GM04504 (cell line): ENCODE measurements at regions not wholly inside any gene's neighbourhood (a gene's known extent, or its start where the extent isn't known, plus 50 kb on each side); places are given as distances from the start of the nearest gene placed in this dataset.

Experiments
- DNase-seq: peaks from one replicate; pipeline ENCODE4 v3.0.0-alpha.2; 2012; ENCODE audit warnings: low read depth

DNA sequence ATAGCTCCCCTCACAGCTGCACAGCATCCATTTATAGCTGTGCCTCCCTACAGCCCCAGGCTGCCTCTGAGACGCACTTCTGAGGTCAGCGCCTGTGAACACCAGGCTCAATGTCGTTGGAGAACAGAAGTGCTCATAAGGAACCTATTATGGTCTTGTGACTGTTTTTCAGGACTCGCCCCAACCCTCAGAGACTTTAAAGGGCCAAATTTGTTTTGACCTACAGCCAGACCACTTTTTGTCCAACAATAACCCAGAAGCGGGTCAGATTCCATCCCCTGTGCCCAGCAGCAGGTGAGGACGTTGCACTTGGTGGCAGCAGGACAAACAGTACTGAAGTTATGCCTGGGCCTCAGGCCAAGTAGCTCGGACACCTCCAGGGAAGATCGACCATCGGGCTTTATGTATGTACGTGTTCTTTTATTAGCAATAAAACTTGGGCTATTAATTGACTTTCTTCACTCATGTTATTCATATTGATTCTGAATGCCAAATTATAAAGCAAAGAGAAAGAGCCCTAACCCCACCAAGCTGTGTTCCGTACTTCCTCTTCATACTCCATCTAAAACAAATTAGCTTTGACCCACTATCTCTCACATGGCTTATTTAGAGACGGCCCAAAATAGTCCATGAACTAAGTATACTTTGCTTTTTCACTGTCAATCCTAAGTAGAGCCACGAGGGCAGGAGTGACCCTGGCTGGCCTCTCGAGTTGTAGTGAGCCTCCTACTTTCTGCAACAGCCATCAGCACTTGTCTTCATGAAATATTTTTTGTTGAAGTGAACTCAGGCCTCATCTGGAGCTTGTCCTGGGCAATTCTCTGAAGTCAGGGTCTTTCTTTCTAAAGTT is 92.3 kb upstream of the PAX6 start:
- no peak for DNase-seq

DNA sequence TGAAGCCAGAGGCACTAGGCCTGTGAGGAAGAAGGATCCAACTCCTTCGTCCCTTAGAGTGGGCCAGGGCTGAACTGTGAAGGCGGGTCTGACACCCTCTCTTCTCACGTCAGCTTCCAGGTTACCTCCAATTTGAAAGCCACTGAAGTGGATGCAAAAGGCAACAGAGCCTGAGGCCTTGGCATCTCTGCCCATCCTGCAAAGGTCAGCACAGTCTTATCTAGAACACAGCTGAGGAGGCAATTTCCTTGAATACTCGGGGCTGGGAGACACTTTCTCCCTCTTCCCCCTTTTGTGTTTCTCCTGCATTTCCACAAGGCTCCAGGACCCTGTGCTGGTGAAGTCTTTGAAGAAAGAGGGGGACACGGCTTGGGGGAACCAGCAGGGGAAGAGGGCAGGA is 91.6 kb upstream of the PAX6 start:
- no peak for DNase-seq

DNA sequence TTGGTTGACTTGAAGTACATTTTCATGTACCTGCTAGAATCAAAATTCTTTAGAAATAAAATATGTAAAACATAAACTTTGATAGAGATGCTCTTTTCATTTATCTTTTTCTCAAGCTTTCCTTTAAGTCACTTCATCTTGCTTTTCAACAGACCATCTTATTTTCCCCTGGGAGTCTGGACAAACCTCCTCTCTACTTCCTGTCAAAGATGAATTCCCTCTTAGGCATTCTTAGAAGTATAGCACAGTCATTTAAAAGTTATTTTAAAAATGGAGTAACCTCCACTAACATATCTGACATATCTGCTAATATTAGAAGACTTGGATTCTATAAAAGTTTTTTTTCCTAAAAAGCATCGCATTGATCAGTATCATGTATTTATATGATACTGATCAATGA is 84.8 kb upstream of the PAX6 start:
- DNase-seq = no peak

DNA sequence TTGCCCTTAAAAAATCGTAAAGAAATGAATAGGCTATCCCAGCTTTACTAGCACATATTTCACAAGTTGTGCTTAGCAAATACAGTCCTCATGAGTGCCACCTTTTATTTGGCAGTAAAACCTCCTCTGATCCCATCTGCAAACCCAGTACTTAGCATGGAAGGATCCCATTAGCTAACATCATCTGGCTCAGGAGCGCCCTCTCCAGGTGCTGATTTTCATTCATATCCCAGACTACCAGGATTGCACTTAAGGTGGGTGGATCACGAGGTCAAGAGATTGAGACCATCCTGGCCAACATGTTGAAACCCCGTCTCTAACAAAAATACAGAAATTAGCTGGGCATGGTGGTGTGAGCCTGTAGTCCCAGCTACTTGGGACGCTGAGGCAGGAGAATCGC is 76.1 kb upstream of the PAX6 start:
- DNase-seq = no peak

DNA sequence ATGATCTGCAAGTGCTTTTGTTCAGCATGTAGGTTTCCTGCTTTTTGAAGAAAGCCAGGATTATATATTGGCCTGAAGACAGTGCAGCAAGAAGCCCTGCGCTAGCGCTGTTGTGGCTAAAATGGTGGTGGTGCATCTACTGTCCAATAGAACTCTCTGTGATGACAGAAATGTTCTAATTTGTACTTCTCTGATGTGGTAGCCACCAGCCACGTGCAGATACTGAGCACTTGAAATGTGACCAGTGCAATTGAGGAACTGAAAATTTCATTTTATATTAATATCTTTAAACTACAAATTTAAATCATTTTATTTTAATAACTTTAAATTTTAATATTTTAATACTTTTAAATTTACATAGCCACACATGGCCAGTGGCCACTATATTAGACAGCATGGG is 73.0 kb upstream of the PAX6 start:
- DNase-seq = no peak

DNA sequence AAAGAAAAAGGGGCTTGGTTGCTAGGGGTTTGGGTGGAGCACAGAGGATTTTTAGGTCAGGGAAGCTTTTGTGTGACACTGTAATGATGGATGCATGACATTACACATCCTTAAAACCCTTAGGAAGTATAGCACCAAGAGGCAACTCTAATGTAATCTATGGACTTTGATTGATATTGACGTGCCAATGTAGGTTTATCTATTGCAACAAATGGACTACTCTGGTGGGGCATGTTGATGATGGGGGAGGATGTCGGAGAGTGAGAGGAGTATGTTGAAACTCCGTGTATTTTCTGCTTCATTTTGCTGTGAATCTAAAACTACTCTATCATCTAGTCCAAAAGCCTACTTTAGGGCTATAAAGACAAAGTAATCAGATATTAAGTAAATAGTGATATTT is 72.3 kb upstream of the PAX6 start:
- DNase-seq = no peak

DNA sequence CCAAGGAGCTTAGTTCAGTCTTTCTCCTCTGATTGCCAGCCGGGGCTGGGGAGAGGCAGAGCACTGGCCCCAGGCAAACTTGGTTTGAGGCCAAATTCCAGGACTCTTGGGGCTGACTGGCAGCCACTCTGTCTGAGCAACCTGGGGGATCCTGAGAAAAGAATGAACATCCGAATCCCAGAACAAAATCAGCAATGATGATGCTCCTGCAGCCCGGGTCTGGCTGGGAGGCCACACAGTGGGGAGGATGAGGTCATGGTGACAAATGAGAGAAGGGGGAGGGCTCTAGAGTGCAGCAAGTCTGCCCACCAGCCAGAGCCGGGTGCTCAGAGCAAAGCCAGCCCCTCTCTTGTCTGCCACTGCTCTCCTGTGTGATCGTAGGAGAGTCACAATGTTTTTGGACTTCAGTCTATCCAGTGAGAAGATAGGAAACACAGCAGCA is 71.8 kb upstream of the PAX6 start:
- no peak for DNase-seq

DNA sequence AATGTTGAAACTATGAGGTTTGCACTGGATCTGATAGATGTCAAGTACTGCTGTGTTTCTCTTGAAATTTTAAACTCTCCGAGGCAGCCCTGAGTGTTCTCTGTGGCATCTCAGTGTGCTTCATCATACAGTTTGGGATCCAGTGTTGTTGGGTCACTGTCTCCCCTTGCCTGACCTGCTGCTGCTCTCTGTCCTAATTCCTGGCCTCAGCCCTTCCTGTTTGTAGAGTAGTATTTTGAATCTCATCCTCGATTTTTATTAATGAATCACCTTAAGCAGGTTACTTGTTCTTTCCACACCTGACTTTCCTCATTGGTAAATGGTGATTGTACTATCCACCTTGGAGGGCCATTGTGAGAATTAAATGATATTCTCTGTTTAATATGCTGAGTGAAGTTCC is 70.7 kb upstream of the PAX6 start:
- DNase-seq = no peak

DNA sequence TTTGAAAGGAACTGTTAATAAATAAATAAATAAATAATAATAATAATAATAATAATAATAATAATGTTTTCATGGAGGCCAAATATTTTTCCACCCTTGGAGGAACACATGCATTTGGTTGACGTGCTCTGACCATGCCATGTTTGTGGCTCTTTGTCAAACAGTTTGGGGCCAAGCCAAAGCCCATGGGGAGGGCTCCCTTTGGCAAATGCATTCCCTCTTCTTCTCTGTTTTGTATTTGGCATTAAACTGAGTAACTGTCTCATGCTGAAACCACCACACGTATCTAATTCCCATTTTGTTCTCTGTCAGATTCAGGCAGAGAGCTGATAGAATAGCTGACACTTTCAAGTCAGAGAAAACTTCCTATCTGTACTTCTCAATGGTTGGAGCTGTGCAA is 68.6 kb upstream of the PAX6 start:
- no peak for DNase-seq

DNA sequence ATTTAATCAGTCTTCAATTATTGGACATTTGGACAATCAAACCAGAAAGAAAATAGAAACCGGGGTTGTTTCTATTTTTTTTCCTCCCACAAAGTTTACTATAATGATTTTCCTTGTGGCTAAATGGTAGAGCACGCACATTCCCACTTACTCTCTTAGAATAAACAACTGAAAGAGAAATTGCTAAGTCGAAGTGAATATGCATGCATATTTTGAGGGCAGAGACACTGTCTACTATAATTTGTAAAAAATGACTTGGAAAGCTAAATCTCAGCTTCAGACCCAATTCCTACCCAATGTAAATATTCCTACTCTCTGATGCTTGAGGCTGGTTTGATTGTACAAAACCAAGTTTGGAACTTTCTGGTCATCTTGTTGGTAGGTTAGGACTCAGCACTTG is 66.7 kb upstream of the PAX6 start:
- DNase-seq = no peak

DNA sequence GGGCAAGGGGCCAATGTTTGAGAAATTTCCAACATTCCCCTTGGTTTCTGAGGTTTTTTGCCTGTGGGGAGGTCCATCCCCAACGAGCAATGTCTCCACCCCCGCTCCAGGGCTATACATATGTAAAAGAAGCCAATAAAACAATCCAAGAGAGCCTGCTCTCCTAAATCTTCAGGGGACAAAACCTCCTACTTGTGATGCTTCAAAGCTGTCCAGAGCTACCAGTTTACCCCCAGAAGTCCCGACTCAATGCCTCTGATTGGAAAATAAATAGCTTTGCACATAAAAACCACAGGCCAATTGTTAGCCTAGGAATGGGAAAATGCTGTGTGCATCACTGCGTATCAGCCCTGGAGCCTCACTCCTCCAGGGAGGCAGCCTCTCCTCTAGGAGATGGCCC is 66.0 kb upstream of the PAX6 start:
- no peak for DNase-seq

DNA sequence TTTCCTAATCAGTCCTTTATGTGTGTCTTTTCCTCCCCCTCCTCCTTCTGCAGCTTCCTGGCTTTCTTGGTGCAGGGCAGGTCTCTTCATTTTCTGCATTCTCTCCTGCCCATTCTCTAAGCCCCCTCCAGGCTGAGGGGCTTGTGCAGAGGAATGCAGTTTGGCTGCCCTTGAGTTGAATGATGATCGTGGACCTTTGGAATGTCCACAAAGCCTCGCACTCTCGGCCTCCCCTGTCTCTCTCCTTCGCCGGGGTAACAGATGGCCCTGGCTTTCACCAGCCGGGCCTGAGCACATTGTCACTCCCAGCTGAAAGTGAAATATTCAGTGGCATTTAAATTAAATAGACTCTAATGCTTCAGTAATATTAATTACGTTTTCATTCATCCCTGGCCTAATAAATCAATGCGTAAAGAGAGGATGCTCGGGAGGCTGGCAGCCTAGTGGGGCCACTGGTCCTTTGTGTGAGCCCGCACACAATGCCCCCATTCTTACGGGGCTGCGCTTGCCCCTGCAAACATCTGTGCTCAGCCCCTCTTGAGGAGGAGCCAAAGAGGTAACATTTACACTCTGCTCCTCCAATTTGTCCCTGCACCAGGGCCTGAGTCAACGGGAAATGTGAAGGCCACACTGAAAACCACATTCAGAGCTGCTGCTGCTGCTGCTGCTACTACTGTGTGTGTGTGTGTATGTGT is 64.9 kb upstream of the PAX6 start:
- no peak for DNase-seq

DNA sequence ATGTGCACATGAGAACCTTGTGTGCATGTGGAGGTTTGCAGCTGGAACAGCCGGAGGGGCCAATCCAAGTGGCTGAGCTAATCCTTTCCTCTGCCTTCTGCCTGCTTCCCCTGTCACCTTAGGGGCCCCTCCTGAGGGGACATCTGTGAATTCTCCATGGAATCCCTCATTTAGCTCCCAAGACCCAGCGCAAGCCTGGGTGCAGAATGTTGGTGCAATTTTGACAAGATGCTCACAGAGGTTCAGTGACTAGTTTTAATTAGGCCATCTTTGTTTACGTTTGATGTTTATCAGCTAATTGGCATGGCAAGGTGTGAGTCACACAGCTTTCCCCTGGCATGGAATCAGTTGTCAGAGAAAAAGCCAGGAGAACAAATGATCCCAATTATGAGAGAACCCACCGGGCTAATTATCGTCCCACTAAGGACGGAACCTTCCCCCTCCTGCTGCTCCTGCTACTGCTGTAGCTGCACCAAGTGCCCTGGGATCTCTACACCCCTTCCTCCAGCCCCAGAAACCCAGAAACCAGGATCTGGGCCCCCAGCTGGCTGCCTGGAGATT is 63.6 kb upstream of the PAX6 start:
- DNase-seq = no peak

DNA sequence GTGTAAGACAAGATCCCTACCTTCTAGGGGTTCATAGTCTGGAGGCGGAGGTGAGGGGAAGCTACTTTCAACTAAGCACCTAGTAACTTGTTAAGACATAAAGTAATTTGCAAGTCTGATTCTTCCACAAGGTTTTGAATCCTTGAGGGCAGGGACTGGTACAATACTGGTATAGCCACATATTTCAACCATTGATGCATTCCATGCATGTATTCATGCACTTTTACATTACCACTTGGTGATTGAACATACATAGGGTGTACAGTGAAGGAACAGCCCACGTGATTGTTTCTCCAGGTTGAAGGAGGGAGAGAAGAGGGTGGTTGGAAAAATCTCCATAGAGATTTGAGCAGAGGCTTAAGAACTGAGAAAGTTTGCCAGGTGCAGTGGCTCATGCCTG is 62.0 kb upstream of the PAX6 start:
- DNase-seq = no peak

DNA sequence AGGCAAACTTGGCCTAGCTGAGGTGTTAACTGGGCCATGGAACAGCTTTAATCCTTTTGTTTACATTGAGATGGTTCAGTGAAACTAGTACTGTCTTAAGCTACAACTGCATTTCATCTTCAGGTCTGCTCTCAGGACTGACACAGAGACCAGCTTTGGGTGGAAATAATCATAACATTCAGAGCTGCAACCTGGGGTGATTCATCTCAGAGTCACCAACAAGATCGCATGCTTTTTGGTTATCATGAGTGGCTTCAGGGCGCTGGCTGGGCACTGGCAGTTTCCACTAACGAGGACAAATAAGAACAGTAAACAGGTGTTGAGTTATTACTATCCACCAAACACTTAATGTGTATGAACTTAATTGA is 60.9 kb upstream of the PAX6 start:
- no peak for DNase-seq

DNA sequence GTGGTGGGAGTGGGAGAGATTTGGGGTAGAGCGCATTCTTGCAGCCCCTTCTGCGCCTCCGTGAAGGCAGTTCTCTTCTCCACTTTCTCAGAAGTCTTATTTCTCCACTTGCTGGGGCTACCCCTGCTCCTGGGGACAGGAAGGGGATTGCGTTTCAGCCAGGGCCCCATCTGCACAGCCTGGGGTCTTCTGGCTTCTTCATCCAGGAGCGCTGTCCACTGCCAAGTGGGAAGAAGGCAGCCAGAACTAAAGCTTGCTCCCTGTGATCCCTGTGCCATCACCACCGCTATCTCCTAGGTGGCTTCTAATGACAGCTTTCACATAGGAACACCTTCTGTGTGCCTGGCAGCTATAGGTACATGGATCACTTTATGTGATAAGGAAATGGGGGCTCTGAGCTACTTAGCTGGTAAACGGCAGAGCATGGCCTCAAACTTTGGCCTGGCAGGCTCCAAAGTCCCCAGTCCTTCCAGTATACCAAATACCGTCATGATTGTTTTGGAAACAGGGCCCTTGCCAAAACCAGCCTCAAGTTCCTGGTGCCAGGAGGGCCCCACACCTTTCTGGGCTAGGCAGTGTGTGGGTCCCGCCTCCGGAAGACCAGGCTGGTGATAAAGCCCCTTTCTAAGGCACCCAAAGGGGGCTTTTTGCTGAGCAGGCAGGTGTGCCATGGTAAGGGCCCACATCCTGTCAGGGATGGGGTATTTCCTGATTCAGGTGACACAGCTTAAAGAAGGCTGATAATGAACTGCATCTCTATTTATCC is 60.4 kb upstream of the PAX6 start:
- DNase-seq = no peak

DNA sequence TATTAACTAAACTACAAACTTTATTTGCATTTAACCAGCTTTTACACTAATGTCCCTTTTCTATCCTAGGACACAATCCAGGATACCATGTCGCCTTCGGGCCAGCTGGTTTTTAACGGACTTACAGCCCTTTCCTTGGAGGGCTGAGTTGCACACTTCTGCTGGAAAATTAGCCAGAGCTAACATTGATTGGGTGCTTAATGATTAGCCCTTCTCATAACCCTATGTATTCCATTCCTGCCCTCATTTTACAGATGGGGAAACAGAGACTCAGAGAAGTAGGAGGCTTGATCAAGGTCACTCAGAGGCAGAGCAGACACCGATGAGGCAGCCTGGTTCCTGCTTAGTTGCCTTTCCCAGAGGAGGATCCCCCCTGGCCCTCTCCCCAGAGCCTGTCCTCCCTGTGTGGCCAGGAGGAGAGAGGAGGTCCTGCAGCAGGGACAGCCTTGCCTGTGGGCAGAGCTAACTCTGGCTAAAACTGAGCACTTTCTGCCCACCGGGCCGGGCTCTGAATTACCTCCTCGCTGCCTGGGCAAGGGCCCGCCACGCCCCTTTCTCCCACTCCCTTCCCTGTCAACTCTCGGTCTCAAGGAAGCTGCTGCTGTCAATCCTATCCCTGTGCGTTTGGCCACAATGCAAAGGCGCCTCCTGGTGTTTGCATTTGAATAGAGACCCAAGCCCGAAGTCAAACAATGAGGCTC is 59.6 kb upstream of the PAX6 start:
- DNase-seq = peak; percentile 8

DNA sequence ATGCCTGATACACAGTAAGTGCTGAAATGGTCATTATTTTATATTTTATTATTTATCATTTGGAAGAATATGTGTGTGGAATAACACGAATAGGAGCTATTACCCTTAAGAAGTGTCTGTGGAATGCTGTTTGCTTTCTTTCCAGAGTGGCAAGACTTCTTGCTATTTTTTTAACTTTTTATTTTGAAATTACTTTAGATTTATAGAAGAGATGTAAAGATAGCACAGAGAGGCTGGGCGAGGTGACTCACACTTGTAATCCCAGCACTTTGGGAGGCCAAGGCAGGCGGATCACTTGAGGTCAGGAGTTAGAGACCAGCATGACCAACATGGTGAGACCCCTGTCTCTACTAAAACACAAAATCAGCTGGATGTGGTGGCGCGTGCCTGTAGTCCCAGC is 58.9 kb upstream of the PAX6 start:
- no peak for DNase-seq

DNA sequence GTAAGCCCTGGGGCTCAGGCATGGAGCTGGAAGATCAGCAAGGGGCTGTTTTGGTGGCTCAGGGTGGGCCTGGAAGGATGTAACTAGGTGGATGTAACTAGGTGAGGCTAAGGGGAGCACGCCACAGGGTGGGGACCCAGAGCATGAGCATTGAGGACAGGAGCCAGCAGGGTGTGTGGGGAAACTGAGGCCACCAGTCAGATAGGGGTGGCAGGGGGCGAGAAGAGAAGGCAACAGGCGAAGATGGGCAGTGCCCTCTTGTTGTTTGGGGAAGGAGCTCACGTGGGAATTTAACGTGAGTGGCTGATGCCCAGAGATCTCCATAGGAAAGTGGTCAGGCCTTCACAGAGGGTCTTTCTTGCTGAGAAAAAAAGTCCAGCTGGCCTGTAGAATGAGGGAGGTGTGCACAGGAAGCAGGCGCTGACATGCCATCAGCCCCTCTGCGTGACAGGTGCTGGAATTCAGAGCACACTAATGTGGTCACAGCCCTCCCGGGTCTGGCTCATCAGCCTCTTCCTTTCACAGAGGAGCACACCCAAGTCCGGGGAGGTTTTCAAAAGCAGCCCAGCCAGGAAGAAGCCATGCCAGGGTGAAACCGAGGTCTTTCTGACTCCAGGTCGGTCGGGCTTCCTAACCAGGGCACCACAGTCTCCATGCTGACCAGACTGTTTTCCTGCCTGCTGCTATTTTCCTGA is 54.6 kb upstream of the PAX6 start:
- no peak for DNase-seq

DNA sequence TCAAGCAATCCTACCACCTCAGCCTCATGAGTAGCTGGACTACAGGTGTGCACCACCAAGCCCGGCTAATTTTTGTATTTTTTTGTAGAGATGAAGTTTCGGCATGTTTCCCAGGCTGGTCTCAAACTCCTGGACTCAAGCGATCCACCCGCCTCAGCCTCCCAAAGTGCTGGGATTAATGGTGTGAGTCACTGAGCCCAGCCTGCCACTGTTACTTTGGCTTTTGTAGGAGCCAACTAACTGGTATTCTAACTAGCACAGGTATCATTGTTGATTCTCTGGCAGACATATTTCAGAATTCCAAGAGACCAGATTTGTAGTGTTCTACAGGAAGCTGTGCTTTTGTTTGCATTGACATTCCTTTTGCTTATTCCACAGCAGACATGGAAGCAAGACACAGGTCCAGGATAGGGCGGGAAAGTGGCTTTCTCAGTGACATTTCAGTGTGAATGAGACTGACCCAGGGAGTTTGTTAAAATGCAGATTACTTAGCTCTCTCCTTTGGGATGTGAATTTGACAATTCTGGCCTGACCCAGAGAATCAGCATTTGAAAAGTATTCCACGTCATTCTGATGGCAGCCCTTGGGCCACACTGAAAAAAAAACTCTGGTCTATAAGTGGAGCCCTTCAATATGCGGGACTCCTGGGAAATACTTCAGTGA is 52.2 kb upstream of the PAX6 start:
- no peak for DNase-seq

DNA sequence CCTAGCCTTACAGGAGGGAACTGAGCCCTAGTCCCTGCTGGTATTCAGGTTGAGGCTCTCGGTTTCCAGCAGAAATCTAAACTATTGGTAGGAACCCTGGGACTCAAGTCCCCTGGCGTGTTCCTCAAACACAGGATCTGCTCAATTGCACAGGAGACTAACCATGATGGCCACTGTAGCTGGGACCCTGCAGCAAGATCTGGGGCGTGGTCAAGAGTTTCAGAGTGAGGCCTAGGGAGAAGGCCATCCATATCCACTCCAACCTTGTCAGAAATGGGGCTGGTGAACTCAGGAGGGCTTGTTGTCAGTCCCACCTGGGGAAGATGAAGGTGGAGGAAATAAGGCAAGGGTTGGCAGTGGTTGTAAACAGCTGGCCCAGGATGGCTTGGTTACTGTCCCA is 49.9 kb upstream of the PAX6 start:
- DNase-seq = no peak
